OCI-LY3 (cell line): ENCODE measurements at regions not wholly inside any gene's neighbourhood (a gene's known extent, or its start where the extent isn't known, plus 50 kb on each side); places are given as distances from the start of the nearest gene placed in this dataset.

Experiments
- H2AFZ ChIP-seq: fragments of 200-600, 300-600 bp; shearing (Covaris generic); 2 replicates; pipeline ENCODE4 v1.6.0; 2014; ENCODE audit warnings: antibody characterized with exemption, low read depth, low read length
- H3K27ac ChIP-seq: fragments of 200-600, 300-600 bp; sonication (generic); 2 replicates; pipeline ENCODE4 v1.5.1; 2014; ENCODE audit warnings: mild to moderate bottlenecking, low read length, moderate library complexity, mixed read lengths
- H3K27me3 ChIP-seq: fragments of 200-600, 300-600 bp; sonication (generic); 2 replicates; pipeline ENCODE4 v1.6.1; 2014; ENCODE audit warnings: low read depth, low read length, mixed read lengths
- H3K36me3 ChIP-seq: fragments of 200-600, 300-600 bp; sonication (generic); replicated peaks from 2 replicates; pipeline ENCODE3; 2014; ENCODE audit warnings: low read depth, low read length, mixed read lengths
- H3K4me1 ChIP-seq: fragments of 300-600, 200-600 bp; sonication (generic); 2 replicates; pipeline ENCODE4 v1.6.1; 2014; ENCODE audit warnings: low read length, mixed read lengths
- H3K4me2 ChIP-seq: fragments of 200-600, 300-600 bp; sonication (generic); 2 replicates; pipeline ENCODE4 v1.6.1; 2014; ENCODE audit warnings: low read length, mixed read lengths
- H3K4me3 ChIP-seq: fragments of 300-600, 200-600 bp; sonication (generic); 2 replicates; pipeline ENCODE4 v1.5.1; 2014; ENCODE audit warnings: antibody characterized with exemption, mild to moderate bottlenecking, low read length, moderate library complexity
- H3K79me2 ChIP-seq: fragments of 300-600, 200-600 bp; shearing (Covaris generic); 2 replicates; pipeline ENCODE4 v1.6.1; 2014; ENCODE audit warnings: mild to moderate bottlenecking, low read length, mixed read lengths
- H3K9ac ChIP-seq: fragments of 300-600, 200-600 bp; shearing (Covaris generic); 2 replicates; pipeline ENCODE4 v1.6.0; 2014; ENCODE audit warnings: mild to moderate bottlenecking, low read length, moderate library complexity
- H3K9me3 ChIP-seq: fragments of 200-600, 300-600 bp; shearing (Covaris generic); 2 replicates; pipeline ENCODE4 v1.6.1; 2014; ENCODE audit warnings: low read length, mixed read lengths; ENCODE audit not compliant: insufficient read depth
- H4K20me1 ChIP-seq: fragments of 200-600, 300-600 bp; sonication (generic); 2 replicates; pipeline ENCODE4 v1.6.1; 2016; ENCODE audit warnings: low read length, mixed read lengths; ENCODE audit not compliant: insufficient read depth
- CTCF ChIP-seq: fragments of 200-600, 300-600 bp; sonication (generic); IDR thresholded peaks from 2 replicates; pipeline ENCODE4 v1.5.1; 2014; ENCODE audit warnings: antibody characterized with exemption, low read length, low read depth
- EZH2phosphoT487 ChIP-seq: fragments of 200-600 bp; shearing (Covaris generic); IDR thresholded peaks from 2 replicates; pipeline ENCODE4 v1.6.1; 2018; ENCODE audit warnings: antibody characterized with exemption, mixed run types, low read depth

GRCh38 chr10:29212597-29212996 is 76.3 kb upstream of the LYZL1 start:
- Histone ChIP-seq H3K4me1 (no peaks in the 10 kb centered on the region), H3K9me3 (no peaks in the 10 kb centered on the region), H2AFZ (no peak overlapping the region), H3K36me3 (no peaks in the 10 kb centered on the region), H3K4me3 (no peak overlapping the region), H3K4me2 (no peak overlapping the region), H3K27ac (no peak overlapping the region), H3K27me3 (no peaks in the 10 kb centered on the region), H4K20me1 (no peaks in the 10 kb centered on the region), H3K79me2 (no peaks in the 10 kb centered on the region), H3K9ac (no peak overlapping the region)
- no peak for TF ChIP-seq EZH2phosphoT487
- no peak for TF ChIP-seq CTCF

- TF ChIP-seq EZH2phosphoT487 (no peak), CTCF (no peak)
- Histone ChIP-seq H3K9ac (no peak overlapping the region), H3K27ac (no peak overlapping the region), H3K27me3 (no peaks in the 10 kb centered on the region), H3K79me2 (no peaks in the 10 kb centered on the region), H3K4me3 (no peak overlapping the region), H3K4me1 (no peaks in the 10 kb centered on the region), H3K36me3 (no peaks in the 10 kb centered on the region), H2AFZ (no peak overlapping the region), H3K4me2 (no peak overlapping the region), H3K9me3 (no peaks in the 10 kb centered on the region), H4K20me1 (no peaks in the 10 kb centered on the region)
Observed at GRCh38 chr10:29214551-29214950, 74.3 kb upstream of the LYZL1 start.

GRCh38 chr10:29217292-29217738 is 71.6 kb upstream of the LYZL1 start:
- TF ChIP-seq EZH2phosphoT487 (no peak), CTCF (no peak)
- Histone ChIP-seq H3K4me3 (no peak overlapping the region), H3K9ac (no peak overlapping the region), H3K27ac (no peak overlapping the region), H3K27me3 (no peaks in the 10 kb centered on the region), H4K20me1 (no peaks in the 10 kb centered on the region), H3K4me1 (no peaks in the 10 kb centered on the region), H3K9me3 (no peaks in the 10 kb centered on the region), H3K4me2 (no peak overlapping the region), H3K36me3 (no peaks in the 10 kb centered on the region), H3K79me2 (no peaks in the 10 kb centered on the region), H2AFZ (no peak overlapping the region)

- TF ChIP-seq CTCF (no peak), EZH2phosphoT487 (no peak)
- Histone ChIP-seq H3K79me2 (no peaks in the 10 kb centered on the region), H3K9me3 (no peaks in the 10 kb centered on the region), H3K27me3 (0 out of 2 replicates have a peak, but pooled peaks cover 5% of the 10 kb centered on the region), H3K36me3 (no peaks in the 10 kb centered on the region), H2AFZ (no peak overlapping the region), H3K9ac (no peak overlapping the region), H3K27ac (no peak overlapping the region), H3K4me1 (no peaks in the 10 kb centered on the region), H3K4me2 (no peak overlapping the region), H4K20me1 (no peaks in the 10 kb centered on the region), H3K4me3 (no peak overlapping the region)
Observed at GRCh38 chr10:29223326-29223725, 65.5 kb upstream of the LYZL1 start.
